Activated naive CD8-positive, alpha-beta T cell treated with anti-CD3 and anti-CD28 coated beads, Interleukin-2, amount 10 ng/mL, durations not matched to agents 7 days and 5 days (primary cell): ENCODE measurements at regions not wholly inside any gene's neighbourhood (a gene's known extent, or its start where the extent isn't known, plus 50 kb on each side); places are given as distances from the start of the nearest gene placed in this dataset.

Experiments
- ATAC-seq: fragments of 150-1000 bp; cut with Tn5 transposase; one replicate; pipeline ENCODE4 v1.10.0; 2021; ENCODE audit warnings: low read depth, moderate library complexity
- POLR2A ChIA-PET: fragments of 350-600 bp; sonication (Branson Sonifier 250); formaldehyde crosslinking; loops from one replicate; lab custom pipeline; 2021; ENCODE audit warnings: antibody characterized with exemption; lab: Charles Lee
- DNase-seq: peaks from one replicate; pipeline ENCODE4 v3.0.0; 2021
- H3K27ac Mint-ChIP-seq: one replicate; pipeline ENCODE4 v1.8.0; 2022; ENCODE audit warnings: mild to moderate bottlenecking, mixed read lengths
- H3K27me3 Mint-ChIP-seq: one replicate; pipeline ENCODE4 v1.8.0; 2022; ENCODE audit warnings: mild to moderate bottlenecking, moderate library complexity, mixed read lengths
- H3K36me3 Mint-ChIP-seq: one replicate; pipeline ENCODE4 v1.8.0; 2021; ENCODE audit warnings: mild to moderate bottlenecking, mixed read lengths
- H3K4me1 Mint-ChIP-seq: one replicate; pipeline ENCODE4 v1.8.0; 2021; ENCODE audit warnings: mixed read lengths
- H3K4me3 Mint-ChIP-seq: one replicate; pipeline ENCODE4 v1.8.0; 2022; ENCODE audit warnings: mild to moderate bottlenecking, moderate library complexity, mixed read lengths
- H3K9me3 Mint-ChIP-seq: one replicate; pipeline ENCODE4 v1.8.0; 2021; ENCODE audit warnings: mixed read lengths

DNA sequence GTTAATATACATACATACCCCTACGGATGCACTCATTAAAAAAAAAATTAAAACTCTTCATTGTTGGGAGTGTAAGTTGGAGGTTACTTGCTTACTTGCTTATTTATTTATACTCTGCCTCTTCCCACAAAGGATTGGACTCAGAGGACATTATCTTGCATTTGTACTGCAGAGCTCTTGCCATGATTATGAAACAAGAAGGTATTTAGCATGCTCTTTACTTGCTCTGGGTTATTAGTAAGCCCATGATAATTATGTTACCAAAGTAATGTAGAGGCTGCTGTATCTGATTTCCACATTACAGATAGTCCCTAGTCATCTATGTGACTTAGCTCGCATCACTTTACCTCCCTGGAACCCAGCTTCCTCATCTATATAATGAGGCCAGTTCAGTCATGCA, 355.1 kb upstream of the PTBP2 start:
- POLR2A ChIA-PET, result no interaction called here
- H3K27ac Mint-ChIP-seq, result no peak overlapping the region
- DNase-seq (no peak), ATAC-seq (no peak)
- peaks cover 9% of the 10 kb centered on the region for H3K9me3 Mint-ChIP-seq
- peaks cover 5% of the 10 kb centered on the region for H3K4me1 Mint-ChIP-seq
- H3K27me3 Mint-ChIP-seq, result no peaks in the 10 kb centered on the region
- no peak overlapping the region for H3K4me3 Mint-ChIP-seq
- H3K36me3 Mint-ChIP-seq, result no peaks in the 10 kb centered on the region

DNA sequence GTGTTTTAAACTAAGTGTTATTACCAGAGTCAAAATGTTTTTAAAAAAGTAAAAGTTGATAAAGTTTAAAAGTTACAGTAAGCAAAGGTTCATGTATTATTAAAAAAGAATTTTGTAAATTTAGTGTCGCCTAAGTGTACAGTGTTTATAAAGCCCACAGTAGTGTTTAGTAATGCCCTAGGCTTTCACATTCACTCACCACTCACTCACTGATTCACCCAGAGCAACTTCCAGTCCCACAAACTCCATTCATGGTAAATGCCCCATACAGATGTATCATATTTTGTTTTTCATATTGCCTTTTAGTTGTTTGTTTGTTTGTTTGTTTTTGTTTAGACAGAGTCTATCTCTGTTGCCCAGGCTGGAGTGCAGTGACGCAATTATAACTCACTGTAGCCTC, 353.8 kb upstream of the PTBP2 start:
- no peak for DNase-seq
- POLR2A ChIA-PET, result no interaction called here
- Mint-ChIP-seq H3K9me3 (peaks cover 7% of the 10 kb centered on the region), H3K4me1 (peaks cover 1% of the 10 kb centered on the region), H3K36me3 (no peaks in the 10 kb centered on the region), H3K27me3 (no peaks in the 10 kb centered on the region), H3K4me3 (no peak overlapping the region), H3K27ac (no peak overlapping the region)
- no peak for ATAC-seq

DNA sequence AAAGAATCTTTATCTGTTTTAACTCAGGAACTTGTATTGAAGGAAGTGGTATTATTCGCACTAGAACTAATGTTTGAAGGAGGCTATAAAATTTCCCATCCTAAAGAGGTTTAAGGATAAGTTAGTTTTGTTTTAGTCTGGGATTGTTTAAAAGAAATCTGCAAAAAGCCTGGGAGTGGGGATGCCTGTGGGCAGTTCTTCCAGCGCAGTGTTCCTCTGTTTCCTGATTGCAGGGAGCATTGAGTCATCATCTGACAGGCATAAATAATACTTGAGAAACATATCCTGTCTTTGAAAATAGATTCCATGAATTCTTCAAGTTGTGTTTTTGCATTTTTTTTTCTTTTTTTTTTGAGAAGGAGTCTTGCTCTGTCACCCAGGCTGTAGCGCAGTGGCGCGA, 350.8 kb upstream of the PTBP2 start:
- H3K4me3 Mint-ChIP-seq, result no peak overlapping the region
- DNase-seq (no peak), ATAC-seq (no peak)
- no peak overlapping the region for H3K27ac Mint-ChIP-seq
- POLR2A ChIA-PET, result no interaction called here
- no peaks in the 10 kb centered on the region for H3K27me3 Mint-ChIP-seq
- no peaks in the 10 kb centered on the region for H3K4me1 Mint-ChIP-seq
- no peaks in the 10 kb centered on the region for H3K36me3 Mint-ChIP-seq
- H3K9me3 Mint-ChIP-seq, result peaks cover 7% of the 10 kb centered on the region

DNA sequence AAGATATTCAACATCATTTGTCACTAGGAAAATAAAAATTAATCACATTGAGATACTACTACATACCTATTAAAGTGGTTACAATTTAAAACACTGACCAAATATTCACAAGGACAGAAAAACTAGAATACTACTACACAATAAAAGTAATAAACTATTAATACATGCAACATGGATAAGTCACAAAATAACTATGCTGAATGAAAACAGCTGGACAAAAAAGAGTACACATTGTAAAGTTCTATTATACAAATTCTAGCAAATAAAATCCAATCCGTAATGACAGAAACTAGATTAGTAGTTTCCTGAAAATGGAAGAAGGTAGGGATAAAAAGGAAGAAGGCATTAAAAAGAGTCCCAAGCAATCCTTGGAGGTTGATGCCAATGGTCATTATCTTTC, 348.7 kb upstream of the PTBP2 start:
- no peak for ATAC-seq
- Mint-ChIP-seq H3K27ac (no peak overlapping the region), H3K27me3 (no peaks in the 10 kb centered on the region), H3K36me3 (no peaks in the 10 kb centered on the region), H3K4me3 (no peak overlapping the region), H3K4me1 (no peaks in the 10 kb centered on the region), H3K9me3 (peaks cover 7% of the 10 kb centered on the region)
- POLR2A ChIA-PET, result no interaction called here
- DNase-seq, result no peak

DNA sequence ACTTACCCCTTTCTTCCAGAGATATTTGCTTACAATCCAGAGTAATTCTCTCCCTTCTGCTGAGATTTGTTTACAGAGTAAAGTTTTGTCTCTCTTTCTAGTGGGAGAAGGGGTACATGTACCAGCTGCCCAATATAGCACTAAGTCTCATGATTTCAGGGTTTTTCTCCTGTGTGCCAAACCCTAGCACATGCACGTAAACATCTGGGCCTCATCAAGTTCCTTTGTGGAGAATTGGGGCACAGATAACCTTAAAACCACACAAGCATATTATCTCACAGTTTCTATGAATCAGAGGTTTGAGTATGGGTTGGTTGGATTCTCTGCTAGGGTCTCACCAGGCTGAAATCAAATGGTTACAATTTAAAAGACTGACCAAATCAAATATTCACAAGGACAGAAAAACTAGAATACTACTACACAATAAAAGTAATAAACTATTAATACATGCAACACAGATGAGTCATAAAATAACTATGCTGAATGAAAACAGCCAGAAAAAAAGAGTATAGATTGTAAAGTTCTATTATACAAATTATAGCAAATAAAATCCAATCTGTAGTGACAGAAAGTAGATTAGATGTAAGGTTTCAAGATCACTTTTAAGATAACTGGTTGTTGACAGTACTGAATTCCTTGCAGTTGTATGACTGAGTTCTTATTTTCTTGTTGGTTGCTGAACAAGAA, 347.4 kb upstream of the PTBP2 start:
- ATAC-seq (no peak), DNase-seq (no peak)
- H3K27me3 Mint-ChIP-seq, result no peaks in the 10 kb centered on the region
- H3K4me1 Mint-ChIP-seq, result no peaks in the 10 kb centered on the region
- POLR2A ChIA-PET, result no interaction called here
- peaks cover 6% of the 10 kb centered on the region for H3K9me3 Mint-ChIP-seq
- no peaks in the 10 kb centered on the region for H3K36me3 Mint-ChIP-seq
- no peak overlapping the region for H3K4me3 Mint-ChIP-seq
- no peak overlapping the region for H3K27ac Mint-ChIP-seq

DNA sequence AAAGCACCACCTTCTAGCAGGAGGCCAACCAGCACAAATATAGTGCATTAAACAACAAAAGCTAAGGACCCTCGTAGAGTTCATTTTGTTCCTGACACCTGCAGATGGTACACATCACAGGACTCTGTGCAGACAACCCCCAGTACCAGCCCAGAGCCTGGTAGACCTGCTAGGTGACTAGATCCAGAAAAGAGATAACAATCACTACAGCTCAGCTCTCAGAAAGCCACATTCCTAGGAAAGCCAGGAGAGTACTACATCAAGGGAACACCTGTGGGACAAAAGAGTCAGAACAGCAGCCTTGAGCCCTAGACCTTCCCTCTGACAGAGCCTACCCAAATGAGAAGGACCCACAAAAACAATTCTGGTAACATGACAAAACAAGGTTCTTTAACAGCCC, 344.7 kb upstream of the PTBP2 start:
- no peak for DNase-seq
- H3K27me3 Mint-ChIP-seq, result no peaks in the 10 kb centered on the region
- POLR2A ChIA-PET, result no interaction called here
- peaks cover 3% of the 10 kb centered on the region for H3K9me3 Mint-ChIP-seq
- ATAC-seq, result no peak
- no peaks in the 10 kb centered on the region for H3K4me1 Mint-ChIP-seq
- H3K27ac Mint-ChIP-seq, result no peak overlapping the region
- H3K4me3 Mint-ChIP-seq, result no peak overlapping the region
- no peaks in the 10 kb centered on the region for H3K36me3 Mint-ChIP-seq

DNA sequence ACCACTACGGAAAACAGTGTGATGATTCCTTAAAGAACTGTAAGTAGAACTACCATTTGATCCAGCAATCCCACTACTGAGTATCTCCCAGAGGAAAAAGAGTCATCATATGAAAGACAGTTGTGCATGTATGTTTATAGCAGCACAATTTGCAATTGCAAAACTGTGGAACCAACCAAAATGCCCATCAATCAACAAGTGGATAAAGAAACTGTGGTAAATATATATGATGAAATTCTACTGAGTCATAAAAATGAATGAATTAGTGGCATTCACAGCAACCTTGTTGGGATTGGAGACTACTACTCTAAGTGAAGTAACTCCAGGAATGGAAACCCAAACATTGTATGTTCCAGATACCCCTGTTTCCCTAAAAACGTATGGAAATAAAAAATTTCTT, 337.0 kb upstream of the PTBP2 start:
- POLR2A ChIA-PET, result no interaction called here
- no peaks in the 10 kb centered on the region for H3K4me1 Mint-ChIP-seq
- ATAC-seq, result no peak
- DNase-seq, result no peak
- H3K27ac Mint-ChIP-seq, result no peak overlapping the region
- no peaks in the 10 kb centered on the region for H3K36me3 Mint-ChIP-seq
- H3K27me3 Mint-ChIP-seq, result no peaks in the 10 kb centered on the region
- no peak overlapping the region for H3K4me3 Mint-ChIP-seq
- peaks cover 1% of the 10 kb centered on the region for H3K9me3 Mint-ChIP-seq

DNA sequence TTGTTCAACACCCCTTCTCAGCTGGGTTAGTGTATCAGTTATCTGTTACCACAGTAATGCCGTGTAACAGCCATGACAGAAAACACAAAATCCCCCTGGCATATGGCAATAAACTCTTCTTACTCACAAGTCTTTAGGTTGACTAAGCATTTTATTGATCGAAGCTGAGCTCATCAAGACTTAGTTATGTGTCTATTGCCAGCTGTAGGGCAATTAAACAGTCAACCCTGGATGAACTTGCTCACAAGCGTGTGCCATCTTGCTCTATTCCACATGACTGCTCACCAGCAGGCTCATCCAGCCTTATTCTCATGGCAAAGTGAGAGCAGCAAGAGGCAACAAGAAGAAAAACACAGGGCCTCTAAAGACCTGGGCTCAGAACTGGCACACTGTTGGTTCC, 333.8 kb upstream of the PTBP2 start:
- Mint-ChIP-seq H3K27ac (no peak overlapping the region), H3K9me3 (peaks cover 1% of the 10 kb centered on the region)

DNA sequence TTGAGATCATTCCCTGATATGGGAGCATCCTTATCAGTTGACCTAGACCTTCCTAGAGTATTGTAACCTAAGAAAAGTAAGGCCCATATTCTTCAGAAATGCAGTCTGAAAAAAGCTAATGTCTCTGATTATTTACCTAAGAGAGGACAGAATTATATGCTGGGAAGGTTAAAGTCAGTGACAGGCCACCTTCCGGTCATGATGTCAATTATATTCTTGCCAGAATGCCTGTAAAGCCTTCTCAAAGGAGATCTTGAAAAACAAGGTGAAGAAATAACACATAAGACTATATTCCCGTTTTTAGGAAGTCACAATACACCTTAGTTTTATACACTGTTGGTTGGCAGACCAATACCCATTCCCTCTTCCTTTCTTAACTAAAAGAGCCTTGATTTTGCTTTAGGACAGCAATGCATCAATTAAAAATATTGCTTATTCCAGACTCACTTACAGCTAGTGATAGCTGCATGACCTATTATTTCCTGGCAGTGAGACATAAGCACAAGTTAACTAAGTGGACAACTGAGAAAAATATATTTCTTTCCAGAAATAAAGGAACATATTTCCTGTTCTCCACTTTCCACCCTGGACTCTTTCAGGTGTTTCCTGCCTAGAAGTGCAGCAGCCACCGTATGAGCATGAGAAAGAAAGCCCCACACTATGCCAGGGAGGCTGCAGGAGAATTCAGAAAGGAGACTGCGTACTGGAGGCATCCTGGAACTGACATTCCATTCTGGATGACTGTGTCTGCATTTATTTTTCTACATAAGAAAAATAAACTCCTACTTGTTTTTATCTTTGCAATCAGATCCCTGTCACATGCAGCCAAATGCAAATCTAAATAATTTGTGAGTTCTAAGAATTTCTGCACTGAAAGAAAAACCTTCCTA, 332.9 kb upstream of the PTBP2 start:
- Mint-ChIP-seq H3K36me3 (no peaks in the 10 kb centered on the region), H3K27me3 (no peaks in the 10 kb centered on the region), H3K9me3 (peaks cover 1% of the 10 kb centered on the region), H3K4me3 (no peak overlapping the region), H3K27ac (no peak overlapping the region), H3K4me1 (no peaks in the 10 kb centered on the region)
- ATAC-seq, result no peak
- POLR2A ChIA-PET, result no interaction called here
- no peak for DNase-seq

More for the DNA sequence above, 333.8 kb upstream of the PTBP2 start:
- no peaks in the 10 kb centered on the region for H3K4me1 Mint-ChIP-seq
- H3K27me3 Mint-ChIP-seq, result no peaks in the 10 kb centered on the region
- POLR2A ChIA-PET, result no interaction called here
- no peak overlapping the region for H3K4me3 Mint-ChIP-seq
- DNase-seq, result no peak
- no peaks in the 10 kb centered on the region for H3K36me3 Mint-ChIP-seq
- ATAC-seq, result no peak

DNA sequence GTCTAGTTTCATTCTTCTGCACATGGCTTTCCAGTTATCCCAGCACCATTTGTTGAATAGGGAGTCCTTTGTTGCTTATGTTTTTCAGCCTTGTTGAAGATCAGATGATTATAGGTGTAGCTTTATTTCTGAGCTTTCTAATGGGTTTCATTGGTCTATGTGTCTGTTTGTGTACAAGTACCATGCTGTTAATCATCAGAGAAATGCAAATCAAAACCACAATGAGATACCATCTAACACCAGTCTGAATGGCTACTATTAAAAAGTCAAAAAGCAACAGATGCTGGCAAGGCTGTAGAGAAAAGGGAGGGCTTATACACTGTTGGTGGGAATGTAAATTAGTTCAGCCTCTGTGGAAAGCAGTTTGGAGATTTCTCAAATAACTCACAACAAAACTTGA, 321.5 kb upstream of the PTBP2 start:
- Mint-ChIP-seq H3K27ac (no peak overlapping the region), H3K4me3 (no peak overlapping the region), H3K36me3 (no peaks in the 10 kb centered on the region), H3K4me1 (no peaks in the 10 kb centered on the region), H3K9me3 (peaks cover 2% of the 10 kb centered on the region), H3K27me3 (no peaks in the 10 kb centered on the region)
- DNase-seq, result no peak
- no peak for ATAC-seq
- POLR2A ChIA-PET, result no interaction called here

DNA sequence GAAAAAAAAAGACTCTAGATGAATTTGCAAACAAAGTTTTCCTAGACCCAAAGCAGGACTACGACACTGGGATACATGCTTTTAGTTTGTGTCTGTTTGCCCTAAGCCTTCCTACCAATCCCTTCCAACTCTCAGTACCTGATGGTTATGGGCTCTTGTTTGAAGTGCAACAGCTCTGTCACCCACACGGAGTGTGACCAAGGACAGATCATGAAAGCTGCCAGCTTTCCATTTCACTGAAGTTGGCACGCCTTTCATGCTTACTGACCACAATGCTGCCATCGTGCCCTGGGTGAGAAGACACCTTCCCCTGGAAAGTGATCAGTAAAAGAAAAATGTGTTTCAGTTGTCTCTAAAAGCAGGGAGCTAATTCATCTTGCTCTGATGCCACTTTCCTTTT, 312.5 kb upstream of the PTBP2 start:
- ATAC-seq (no peak), DNase-seq (no peak)
- POLR2A ChIA-PET, result no interaction called here
- Mint-ChIP-seq H3K4me1 (no peaks in the 10 kb centered on the region), H3K36me3 (no peaks in the 10 kb centered on the region), H3K27ac (no peak overlapping the region), H3K27me3 (no peaks in the 10 kb centered on the region), H3K4me3 (no peak overlapping the region), H3K9me3 (peaks cover 4% of the 10 kb centered on the region)

DNA sequence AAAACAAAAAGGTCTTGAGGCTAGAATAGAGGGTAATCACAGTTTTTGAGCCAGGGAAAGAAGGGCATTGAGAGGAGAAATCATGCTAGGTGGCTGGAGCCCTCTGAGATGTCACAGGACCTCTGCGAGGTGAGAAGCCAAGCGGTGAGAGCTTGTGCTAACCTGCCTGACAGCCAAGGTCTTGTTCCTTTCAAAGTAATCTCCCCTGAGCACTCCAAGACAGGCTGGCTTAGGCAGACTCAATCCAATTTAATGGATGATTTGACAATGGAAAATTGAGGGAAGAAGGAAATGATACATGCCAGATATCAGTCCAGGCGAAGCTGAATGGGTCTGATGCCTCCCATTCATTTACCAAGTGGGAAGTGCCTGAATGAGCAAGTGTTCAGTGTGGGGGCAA, 311.9 kb upstream of the PTBP2 start:
- Mint-ChIP-seq H3K36me3 (no peaks in the 10 kb centered on the region), H3K4me1 (no peaks in the 10 kb centered on the region), H3K4me3 (no peak overlapping the region), H3K9me3 (peaks cover 5% of the 10 kb centered on the region), H3K27me3 (no peaks in the 10 kb centered on the region), H3K27ac (no peak overlapping the region)
- no peak for ATAC-seq
- POLR2A ChIA-PET, result no interaction called here
- no peak for DNase-seq

DNA sequence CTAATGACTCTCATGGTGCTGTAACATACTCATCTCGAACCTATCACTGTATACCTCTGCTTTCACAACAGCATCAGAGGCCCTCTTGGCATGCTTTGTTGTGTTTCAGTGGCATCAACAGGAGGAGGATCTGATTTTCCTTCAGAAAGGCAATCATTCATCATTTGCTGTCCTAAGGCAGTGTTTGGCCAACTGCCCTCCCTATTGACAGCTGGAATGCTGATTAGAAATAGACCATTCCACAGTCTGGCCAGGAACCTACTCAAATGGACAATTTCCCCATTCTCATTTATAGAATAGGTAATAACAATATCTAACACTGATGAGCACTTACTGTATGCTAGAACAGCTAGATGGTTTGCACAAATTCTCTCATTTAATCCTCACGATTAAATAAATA, 310.6 kb upstream of the PTBP2 start:
- peaks cover 5% of the 10 kb centered on the region for H3K9me3 Mint-ChIP-seq
- H3K4me1 Mint-ChIP-seq, result no peaks in the 10 kb centered on the region
- no peaks in the 10 kb centered on the region for H3K36me3 Mint-ChIP-seq
- POLR2A ChIA-PET, result no interaction called here
- H3K4me3 Mint-ChIP-seq, result no peak overlapping the region
- no peak overlapping the region for H3K27ac Mint-ChIP-seq
- ATAC-seq (no peak), DNase-seq (no peak)
- H3K27me3 Mint-ChIP-seq, result no peaks in the 10 kb centered on the region

DNA sequence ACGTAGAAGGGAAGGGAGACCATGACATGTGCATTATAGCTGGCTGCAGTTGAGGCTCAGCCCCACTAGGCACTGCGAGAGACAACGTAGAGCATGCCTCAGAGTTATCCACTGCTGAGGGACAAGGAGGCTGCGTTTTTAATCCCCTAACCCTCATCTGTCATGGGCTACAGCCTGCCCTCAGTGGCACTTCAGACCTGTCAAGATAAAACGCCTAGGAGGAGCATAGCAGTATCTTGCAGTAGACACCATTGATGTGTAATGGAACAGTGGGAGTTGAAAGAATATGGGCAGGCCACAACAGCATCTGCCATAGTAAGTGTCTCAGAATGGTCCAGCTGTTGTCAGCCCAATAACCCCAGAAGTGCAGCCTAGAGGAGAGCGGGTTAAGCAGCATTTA, 307.0 kb upstream of the PTBP2 start:
- no peak for ATAC-seq
- Mint-ChIP-seq H3K4me3 (no peak overlapping the region), H3K27me3 (no peaks in the 10 kb centered on the region), H3K9me3 (peaks cover 4% of the 10 kb centered on the region), H3K4me1 (no peaks in the 10 kb centered on the region), H3K36me3 (no peaks in the 10 kb centered on the region), H3K27ac (no peak overlapping the region)
- no peak for DNase-seq
- POLR2A ChIA-PET, result no interaction called here
